GM11168 (cell line): ENCODE measurements at regions not wholly inside any gene's neighbourhood (a gene's known extent, or its start where the extent isn't known, plus 50 kb on each side); places are given as distances from the start of the nearest gene placed in this dataset.

ENCODE experiments used
- in situ Hi-C: fragments of 300-500 bp; cut with MboI; formaldehyde crosslinking; loops from one replicate; pipeline ENCODE4 v1.12.0; 2022; ENCODE audit warnings: low sequenced_read_pairs; ENCODE audit not compliant: unreplicated experiment

DNA sequence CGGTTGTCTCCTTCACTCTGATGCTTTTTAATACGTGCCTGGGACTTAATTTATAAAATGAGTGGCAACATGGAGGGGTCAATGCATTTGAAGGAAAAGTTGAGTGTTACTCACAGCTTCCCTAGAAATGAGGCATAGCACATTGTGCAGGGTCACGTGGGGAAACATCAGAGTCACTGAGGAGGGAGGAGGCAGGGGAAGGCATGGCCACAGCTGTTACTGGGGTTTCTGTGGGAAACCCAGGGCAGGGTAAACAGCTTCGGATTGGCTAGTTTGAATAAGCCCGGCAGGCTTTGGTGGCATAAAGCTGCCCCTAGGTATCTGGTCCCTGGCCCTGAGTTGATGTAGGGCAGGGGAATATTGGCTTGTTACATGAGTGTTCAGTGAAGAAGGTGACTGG is 98.9 kb upstream of the ST8SIA2 start:
- in situ Hi-C loops: no loop called here

DNA sequence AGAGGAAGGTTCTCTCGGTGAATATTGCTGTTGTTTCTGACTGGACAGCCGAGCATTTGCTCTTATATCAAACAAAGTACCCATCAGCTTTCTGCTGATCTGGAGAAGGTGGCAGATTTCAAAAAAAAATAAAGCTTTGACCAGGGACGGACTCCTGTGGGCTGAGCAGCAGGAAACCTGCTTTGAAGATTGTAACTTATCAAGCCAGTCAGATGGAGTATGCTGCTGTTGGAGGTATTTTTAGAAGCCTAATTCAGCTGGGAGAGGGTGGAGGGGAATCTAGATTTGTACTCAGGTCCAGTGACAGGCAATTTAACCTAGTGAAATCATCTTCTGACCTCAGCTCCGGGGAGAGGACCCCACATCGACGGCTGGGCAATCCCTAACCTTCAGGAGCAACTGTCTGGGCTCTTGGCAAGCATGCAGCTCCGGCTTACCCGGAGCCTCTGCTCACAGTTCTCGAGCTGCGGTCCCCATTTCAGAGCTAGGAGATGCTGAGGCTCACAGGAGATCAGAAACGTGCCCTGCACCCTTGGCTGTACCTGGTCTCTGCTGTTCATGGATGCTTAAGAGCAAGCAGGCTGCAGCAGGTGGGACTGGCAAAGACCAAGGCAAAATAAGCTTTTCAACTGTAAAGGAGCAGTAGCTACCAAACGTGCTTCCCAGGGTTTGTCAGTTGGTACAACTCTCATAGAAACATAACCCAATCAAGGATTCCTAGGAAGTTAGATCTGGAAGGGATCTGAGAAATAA is 89.3 kb upstream of the ST8SIA2 start:
- in situ Hi-C loops: no loop called here

DNA sequence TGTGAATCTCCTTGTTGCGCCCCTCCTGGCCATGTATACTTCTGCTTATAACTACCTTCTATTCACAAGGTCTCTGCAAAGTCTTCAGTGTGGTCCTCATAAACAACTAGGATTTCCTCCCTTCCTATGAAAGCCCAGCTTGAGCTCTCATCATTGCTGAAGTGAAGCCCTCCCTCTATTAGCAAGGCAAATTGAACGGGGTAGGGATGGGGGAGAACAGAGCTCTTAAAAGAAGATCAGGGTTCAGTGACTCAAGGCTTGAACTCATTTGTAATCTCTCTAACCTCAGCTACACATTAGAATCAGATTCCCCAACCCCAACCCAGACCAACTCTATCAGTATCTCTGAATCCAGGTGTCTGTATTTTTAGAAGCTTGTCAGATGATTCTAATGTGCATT is 88.3 kb upstream of the ST8SIA2 start:
- in situ Hi-C loops: no loop called here

DNA sequence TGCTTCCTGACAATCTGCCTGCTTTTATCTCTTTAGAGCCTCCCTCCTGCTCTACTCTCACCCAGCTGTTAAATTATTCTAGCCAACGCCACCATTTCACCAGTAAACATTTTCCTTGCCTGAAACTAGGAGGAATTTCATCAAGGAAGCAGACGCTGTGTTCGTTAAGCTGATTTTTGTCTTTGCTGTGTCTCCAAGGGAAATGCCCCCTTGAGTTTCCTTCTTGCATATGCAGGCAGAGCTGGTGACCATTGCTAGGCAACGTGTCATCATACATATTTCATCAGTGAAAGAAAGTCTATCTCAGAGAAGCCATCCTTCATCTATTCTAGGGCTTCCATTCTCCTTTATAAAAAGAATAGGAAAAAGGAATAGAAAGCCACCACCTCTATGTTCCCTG is 87.0 kb upstream of the ST8SIA2 start:
- in situ Hi-C loops: no loop called here

DNA sequence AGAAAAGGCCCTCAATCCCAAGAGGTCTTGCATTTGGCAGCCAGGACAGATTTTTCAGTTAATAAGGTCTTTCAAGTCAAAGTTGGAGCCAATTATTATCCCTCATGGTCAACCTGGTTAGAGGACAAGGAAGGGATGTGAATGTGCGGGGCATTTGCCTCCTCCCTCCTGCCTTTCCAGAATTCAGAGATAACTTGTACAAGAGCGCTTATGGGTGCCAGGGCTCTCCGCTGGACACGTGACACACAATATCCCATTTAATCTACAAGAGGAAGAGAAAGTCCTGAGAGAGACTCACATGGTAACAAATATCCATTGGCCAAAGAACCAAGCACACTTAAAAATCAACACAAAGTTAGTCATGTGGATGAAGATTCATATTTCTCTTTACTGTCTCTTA is 78.5 kb upstream of the ST8SIA2 start:
- in situ Hi-C loops: no loop called here

DNA sequence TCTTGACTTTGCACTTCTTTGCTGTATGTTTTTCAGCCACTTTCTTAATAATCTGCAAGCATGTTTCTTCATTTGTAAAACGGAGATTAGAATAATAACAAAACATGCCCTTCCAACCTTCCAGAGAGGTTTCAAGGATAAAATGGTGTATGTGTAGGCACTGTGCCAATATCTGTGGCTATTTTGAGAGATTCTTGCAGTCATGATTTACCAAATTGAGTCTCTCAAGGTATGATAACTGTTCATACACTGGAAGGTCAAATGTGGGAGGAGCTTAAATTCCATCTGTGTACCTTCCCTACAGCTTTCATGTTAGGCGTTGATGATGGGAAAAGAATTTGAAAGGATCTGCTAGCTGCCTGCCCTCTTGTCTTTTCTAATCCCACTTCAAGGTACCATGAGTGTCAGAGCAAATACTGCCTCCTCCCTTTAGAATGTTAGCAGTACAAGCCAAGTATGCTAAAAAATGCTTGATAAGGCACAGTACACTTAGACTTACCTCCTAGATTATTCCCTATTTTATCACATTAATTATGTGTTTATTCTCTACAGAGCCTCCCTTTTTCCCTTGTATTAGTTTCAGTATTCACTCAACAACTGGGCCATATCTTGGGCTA is 78.0 kb upstream of the ST8SIA2 start:
- in situ Hi-C loops: no loop called here

DNA sequence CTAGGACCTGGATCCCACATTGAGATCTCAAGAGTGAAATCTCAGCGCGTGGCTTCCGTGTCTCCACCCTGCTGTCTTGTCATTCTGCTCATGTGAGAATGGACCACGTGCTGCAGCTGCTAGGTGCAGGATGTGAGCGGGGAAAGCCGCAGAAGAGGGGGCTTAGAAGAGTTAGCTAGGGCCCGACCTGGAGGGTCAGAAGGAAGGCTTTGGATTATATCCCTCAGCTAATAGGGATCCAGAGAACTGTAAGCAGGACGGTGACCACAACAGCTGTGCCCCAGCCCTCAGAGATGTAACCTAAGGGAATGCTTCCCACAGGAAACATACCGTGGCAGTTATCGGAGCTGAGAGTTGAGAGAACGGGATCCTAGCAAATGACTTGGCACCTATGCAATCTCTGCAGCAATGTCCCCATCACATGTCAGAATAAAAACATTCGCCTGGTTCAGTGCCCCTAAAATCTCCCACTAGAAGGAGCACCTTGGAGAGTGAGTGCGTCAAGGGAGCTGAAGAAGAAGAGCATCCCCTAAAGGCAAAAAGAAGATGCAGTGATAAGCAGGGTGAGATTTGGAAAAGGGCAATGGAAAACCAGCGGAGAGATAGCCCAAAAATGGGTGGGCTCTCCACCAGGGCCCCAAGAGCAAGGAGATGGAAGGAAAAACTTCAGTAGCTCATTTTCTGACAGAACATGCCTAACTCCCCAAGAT is 76.9 kb upstream of the ST8SIA2 start:
- in situ Hi-C loops: no loop called here

DNA sequence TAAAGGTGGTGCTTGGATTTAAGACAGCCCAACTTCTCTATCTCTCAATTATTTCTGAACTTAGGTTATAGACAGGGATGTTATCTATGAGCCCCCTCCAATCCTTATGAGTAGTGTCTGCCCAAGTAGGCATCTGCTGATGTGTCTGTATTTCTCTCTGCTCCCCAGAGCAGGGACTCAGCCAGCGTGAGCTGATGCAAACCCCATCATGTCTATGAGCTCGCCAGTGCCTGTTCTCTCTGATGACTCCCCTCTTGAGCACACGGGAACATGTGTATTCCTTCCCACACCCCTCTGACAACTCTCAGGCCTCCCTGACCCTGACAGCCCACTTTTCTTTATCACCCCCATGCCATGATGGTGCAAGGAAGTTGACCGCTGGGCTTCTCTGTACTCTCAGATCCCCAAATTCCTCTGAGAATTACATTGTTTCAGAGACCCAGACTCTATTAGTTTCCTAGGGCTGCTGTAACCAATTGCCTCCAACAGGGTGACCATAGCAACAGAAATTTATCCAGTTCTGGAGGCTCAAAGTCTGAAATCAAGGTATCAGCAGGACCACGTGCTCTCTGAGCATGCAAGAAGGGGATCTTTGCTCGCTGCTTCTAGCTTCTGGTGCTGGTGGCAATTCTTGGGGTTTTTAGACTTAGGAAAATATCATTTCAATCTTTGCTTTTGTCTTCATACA is 73.5 kb upstream of the ST8SIA2 start:
- in situ Hi-C loops: no loop called here

DNA sequence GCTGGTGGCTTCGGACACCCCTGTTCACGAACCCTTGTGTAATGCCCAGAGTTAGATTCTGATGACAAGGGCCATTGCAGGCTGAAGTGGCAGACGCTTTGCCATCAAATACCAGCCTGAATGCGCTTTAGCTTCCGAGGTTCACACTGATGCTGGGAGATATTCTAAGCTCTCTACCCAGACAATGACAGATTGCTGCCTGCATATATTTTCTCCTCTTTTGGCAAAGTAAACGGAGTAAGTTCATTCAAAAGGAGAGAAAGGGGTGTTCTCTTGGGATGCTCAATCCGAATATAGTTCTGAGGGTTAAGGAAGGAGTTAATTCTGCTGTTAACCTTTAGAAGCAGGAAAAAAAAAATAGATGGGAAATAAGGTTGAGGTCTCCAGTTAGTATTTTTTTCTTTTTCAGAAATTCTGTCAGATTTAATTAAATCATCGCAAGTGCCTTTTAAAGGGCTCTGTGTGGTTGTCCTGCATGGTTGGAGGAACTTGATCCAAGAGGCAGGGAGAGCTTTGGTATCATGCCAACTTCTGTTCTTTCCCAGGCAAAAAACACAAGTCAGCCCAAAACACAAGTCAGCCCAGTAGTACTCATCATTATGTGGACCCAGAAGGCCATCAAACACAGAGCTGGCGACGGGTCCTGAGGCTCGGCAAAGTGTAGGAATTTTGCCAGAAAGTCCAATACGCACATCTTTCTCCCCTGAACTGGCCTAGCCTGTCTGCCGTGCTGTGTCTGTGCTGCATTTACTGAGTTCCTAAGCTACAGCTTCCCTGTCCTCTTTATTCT is 70.9 kb upstream of the ST8SIA2 start:
- in situ Hi-C loops: no loop called here

DNA sequence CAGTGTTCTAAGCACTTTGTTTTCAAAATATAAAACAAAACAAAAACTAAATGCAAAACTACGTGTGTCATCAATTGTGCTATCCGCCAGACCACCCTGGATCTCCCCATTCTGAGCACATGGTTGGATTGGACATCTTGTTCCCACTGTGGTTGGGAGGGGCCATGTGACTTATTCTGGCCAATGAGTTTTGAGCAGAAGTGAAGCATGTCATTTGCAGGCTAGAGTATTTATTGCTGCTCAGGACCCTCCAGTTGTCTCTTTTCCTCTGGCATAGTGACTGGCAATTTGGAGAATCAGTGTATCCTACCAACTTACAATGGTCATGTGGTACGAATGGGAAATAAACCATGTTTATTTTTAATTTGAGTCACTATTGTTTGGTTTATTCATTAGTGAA is 70.2 kb upstream of the ST8SIA2 start:
- in situ Hi-C loops: no loop called here

DNA sequence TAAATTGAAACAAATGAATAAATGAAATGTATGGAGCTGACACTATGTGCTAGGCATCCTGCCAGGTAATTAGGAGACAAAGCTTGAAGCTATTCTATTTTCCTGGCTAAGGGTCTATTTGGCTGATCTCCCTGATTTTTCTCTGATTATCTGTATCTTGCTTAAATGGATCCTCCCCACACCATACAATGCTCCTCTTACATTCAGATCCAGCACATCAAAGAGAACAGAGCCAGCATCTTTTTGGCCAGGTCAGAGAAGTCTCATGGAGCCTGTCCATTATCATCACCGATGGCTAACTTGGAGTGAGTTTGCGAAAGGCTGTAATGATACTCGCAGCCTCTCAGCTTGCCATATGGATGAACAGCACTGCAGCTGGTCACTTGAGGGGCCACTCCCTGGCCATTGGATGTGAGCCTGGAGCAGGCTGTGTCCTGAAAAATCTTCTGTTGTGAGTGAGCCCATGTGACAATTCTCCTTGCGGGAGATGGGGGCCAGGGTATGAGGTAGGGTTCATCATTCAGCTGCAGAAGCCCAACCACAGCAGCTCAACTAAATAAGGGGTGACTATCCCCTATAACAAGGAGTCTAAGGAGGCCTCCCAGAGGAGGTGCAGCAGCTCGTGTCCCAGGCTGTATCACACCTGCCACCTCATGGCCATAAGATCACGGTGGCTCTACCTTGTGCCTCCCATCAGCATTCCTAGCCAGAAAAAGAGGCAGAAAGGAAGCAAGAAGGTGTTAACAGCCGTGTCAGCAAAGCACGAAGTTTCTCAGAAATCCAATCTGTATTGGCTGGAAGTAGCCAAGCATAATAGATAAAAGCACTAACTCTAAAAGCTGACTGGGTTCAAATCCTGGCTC is 69.3 kb upstream of the ST8SIA2 start:
- in situ Hi-C loops: no loop called here

DNA sequence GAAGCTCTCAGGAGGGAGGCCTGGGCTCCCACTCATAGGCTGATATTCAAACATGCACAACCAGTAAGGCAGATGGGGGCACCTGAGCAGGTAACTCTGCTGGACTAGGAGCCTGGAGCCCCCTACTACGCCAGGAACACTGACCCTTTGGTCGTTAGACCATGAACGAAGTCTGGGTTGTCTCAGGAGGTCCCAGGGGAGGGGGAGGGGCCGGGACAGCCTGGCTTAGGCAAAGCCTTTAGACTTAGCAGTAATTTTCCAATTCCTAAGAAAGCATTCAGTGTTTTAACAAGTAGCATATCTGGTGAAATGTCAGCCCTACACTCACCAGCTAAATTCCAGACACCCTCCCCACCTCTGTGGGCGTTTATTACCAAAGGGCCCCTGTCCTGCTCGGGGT is 67.4 kb upstream of the ST8SIA2 start:
- in situ Hi-C loops: no loop called here

DNA sequence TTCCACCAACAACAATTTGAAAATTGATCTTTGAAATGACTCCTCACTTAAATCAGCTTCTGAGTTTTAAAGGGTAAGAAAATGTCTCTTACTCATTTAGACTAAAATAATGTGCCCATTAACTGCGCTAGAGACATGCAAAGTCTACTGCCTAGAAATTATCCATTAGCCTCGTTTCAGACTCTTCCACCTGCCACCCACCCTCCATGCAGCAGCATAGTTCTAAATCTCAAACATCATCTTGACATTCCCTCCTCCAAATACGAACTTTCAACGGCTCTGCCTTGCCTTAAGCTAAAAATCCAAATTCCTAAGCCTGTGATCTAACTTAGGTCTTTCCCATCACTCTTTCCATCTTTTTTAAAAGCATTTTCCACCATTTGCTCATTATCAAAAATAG is 66.6 kb upstream of the ST8SIA2 start:
- in situ Hi-C loops: no loop called here

DNA sequence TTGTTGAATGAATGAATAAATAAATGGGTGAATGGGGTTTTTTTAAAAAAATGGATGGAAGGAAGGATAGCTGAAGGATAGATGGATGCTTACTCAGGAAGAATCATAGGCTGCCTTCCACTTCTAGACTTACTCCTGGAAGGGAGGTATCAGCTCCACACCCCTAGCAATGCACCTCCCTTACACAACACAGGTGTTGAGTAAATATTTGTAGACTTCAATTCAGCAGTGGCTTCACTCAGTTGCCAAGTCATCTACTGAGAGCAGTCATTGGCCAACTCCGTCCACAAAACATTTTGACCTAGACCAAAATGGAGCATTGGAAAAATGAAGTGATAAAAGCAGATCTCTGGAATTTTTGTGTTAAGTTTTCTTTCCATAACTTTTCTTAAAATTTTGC is 65.5 kb upstream of the ST8SIA2 start:
- in situ Hi-C loops: no loop called here

DNA sequence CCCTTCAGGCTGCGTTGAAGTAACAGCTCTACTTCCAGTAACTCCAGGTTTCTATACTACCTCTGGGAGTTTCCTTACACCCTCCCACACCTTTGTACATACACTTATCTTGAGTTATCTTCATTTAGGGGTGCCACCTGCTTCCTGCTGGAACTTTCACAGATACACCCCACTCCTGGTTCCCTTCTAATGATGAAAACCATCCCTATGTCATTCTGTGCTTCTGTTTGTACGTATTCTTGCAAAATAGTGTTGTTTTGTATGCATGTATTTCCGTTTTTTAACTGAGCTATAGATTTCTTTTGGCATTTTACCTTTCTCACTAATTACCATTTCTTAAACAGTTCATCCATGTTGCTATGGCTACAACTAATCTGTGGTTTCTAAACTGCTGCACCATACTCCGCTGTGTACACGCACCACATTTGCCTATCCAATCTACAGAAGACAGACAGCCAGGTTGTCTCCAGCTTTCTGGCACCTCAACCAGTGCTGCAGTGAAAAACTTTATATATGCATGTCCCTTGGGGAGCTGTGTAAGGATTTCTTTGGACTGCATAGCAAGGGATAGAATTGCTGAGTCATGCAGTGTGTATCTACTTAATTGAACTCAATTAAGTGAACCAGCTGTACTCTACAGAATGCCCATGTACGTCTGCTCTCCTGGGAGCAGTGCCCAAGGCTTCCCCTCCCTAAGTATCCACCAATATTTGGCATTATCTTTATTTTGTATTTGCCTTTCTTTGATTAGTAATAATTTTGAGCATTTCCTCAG is 61.4 kb upstream of the ST8SIA2 start:
- in situ Hi-C loops: no loop called here

DNA sequence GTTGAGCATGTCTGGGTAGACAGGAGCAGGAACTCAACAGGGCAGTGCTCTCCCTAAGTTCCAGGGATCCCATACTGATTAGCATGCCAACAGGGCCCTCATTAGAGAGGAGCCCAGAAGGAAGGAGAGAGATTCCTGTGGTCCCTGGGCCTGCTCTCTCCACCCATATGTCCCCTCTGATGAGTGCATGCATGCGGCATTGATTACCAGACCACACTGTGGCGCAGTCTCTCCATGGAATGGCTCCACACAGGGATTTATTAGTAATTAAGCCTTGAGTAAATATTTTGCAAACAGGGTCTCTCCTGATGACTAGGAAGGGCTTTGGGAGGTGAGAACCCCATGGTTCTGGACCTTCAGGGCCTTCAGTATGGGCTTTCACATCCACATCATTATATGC is 60.0 kb upstream of the ST8SIA2 start:
- in situ Hi-C loops: no loop called here

DNA sequence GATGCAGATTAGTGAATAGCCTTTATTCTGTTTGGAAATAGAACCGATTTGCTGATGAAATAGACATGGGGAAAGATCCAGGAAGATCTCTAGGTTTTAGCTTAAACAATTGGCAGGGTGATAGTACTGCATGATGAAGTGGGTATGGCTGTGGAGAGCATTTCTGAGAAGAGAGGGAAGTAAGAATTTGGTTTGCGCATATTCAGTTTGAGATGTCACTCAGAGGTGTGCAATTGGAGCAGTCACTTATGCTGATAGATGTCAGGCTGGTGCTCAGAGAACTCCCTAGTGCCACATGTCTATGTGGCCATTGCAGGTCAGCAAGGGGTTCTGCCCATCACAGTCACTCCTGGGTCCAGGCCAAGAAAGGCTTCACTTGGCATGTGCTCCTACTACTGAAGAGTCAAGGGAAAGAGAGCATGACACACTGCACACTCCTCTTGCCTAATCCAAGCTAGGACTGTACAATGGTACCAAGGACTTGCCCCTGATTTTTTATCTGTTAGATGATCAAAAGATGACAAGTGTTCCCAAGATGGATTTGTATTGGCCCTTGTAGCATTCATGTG is 57.2 kb upstream of the ST8SIA2 start:
- in situ Hi-C loops: no loop called here

DNA sequence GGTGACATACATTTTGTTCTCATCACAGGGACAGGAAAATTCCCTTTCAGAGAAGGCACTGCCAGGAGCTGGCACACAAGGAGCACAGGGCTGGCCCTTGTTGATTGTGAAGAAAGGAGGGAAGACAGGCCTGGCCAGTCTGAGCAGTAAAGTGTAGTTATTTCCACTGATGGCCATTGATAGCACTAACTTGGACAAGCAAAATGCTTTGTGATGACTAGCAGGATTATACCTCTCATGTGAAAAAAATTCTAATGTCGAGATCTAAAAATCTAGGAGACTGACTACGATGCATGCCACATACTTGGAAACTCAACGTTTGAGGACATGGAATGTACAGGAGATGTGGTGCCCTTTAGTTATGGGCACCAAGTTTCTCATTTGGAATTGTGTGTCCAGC is 54.3 kb upstream of the ST8SIA2 start:
- in situ Hi-C loops: no loop called here
